D341Med (cell line): ENCODE measurements at regions not wholly inside any gene's neighbourhood (a gene's known extent, or its start where the extent isn't known, plus 50 kb on each side); places are given as distances from the start of the nearest gene placed in this dataset.

Source experiments
- DNase-seq: peaks from one replicate; pipeline ENCODE4 v3.0.0; 2012; ENCODE audit warnings: low spot score

GRCh38 chr6:164917211-164917610 lies 392.2 kb downstream of the C6orf118 start:
- DNase-seq, result no peak

DNA sequence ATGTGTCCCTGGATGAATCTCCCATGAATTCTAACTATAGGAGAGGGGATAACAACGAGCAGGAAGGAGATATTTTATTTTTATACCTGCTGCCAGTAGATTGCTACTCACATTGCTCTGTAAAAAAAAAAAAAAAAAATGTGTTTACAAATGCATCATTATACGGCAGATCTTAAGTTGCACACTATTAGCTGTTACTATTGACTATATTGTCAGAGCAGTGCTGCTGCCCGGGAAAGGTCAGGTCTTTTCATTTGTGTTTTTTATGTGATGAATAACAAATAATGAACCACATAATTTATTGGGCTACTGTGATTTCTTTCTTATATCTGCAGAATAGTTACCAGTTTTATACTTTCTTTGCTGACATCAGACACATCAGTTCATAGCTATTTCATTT lies 393.3 kb downstream of the C6orf118 start:
- DNase-seq, result no peak

DNA sequence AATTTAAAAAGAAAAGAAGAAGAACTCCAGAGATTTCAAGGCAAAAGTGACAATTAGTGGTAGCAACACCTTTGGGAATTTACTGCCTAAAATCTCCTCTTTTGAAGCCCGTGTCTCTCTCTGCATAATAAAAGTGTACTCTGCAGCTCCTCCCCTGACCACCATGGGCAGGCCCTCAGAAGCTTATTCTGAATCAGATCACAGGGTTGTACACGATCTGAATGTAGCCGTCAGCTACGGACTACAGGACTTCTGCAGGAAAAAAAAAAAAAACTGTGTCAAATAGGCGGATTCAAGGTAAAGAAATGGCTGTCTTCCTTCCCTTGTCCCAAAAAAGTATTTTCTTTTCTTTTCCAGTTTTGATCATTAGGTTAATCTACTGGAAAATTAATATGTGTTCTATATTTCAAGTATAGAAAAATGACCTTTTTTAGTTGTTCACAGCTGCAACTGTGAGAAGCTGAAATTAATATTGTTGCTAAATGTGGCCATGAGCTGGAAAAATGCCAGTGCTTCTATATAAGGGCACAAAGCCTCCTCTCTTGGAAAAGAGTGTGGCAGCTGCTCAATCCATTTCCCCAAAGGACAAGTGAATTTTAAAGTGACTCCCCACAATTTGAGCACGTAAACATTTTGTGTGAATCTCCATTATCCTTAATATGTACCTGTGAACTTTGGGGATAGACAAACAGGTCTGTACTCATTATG lies 397.4 kb downstream of the C6orf118 start:
- no peak for DNase-seq

DNA sequence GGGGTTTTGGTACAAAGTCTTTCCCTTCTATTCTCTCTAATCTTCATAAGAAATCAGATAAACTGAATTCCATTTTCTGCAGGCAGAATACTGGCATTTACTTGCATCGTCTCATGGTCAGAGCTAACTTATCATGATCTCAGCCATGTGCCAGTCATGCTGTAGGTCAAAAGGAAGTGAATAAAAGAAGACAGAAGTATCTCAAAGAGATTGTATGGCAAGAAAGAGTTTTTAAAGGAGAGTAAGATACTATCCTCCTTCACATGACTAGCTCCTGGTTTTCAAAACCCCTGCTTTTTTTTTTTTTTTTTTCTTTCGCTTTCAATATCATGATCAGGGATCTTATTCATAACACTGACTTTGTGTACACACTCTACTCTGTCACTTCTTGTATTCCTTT lies 398.3 kb downstream of the C6orf118 start:
- DNase-seq, result no peak

GRCh38 chr6:164906766-164907165 lies 402.6 kb downstream of the C6orf118 start:
- no peak for DNase-seq

DNA sequence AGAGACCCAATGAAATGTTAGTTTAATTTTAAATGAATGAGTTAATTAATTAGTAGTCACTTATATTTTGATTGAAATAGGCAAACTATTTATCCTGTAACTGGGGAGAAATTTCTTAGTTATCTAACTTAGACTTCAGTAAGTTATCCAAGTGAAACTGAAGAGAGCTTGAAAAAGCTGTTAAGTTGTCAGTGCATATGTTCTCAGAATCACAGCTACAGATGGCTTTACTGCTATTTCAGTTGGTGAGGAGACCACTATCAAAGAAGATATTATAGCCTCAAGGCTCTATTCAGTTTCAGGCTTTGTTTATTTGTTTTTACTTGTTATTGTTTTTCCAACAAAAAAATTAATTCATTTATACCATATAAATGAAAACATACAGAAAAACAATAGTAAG lies 404.1 kb downstream of the C6orf118 start:
- no peak for DNase-seq

GRCh38 chr6:164898412-164898811 lies 411.0 kb downstream of the C6orf118 start:
- DNase-seq, result no peak

GRCh38 chr6:164897523-164898235 lies 411.7 kb downstream of the C6orf118 start:
- DNase-seq, result no peak

DNA sequence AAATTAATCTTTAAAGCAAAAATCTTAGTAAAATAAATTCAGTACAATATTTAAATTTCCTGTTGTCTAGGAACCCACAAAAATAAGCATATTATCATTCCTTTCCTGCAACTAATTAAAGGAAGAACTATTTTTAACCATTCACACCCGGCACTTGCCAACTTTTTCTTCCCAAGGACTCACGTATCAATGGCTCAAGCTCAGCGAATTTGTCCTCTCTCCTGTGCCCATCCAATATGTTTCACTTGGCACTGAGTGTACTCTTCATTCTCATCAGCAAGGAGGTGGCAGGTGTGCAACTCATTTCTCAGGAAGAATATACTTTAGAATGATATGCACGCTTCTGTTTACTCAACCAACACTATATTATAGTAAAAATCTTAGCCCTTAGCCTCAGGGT lies 419.4 kb downstream of the C6orf118 start:
- no peak for DNase-seq

GRCh38 chr6:164887660-164888059 lies 421.7 kb downstream of the C6orf118 start:
- DNase-seq, result no peak

DNA sequence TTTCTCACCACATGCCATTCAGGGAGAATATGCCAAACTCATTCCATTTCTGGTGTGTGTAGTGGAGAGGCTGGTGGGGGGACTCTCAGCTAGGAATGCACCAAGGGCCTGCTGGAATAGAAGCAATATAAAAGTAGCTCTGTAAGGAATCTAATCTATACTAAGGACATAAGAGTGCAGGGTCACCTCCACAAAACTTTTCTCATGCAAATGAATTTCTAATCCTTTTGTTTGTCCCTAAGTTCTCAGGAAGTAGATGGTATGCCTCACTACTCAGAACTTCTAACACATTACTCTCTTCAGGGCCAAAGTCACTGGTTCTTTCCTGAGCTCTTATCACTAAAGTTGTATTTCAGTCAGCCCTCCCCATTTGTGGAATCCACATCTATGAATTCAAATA lies 427.2 kb downstream of the C6orf118 start:
- DNase-seq, result no peak

GRCh38 chr6:164871783-164872182 lies 437.6 kb downstream of the C6orf118 start:
- no peak for DNase-seq

DNA sequence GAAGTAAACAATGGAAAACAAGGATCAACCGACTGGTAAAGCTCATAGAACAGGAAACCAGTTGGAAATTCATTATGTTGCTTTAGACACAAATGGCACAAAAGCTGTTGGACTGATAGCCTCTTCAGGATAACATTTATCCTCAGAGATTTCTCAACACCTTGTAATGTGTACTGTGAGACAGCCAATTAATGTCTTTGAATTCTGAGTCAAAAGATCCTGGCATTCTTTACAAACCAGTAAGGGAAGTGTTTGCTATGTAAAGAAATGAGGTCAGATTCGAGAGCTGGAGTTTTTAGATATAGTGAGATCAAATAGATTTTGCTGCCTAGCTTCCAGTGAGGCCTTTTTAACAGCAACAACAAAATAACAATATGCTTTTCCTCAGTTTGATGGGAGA lies 439.2 kb downstream of the C6orf118 start:
- DNase-seq, result no peak

DNA sequence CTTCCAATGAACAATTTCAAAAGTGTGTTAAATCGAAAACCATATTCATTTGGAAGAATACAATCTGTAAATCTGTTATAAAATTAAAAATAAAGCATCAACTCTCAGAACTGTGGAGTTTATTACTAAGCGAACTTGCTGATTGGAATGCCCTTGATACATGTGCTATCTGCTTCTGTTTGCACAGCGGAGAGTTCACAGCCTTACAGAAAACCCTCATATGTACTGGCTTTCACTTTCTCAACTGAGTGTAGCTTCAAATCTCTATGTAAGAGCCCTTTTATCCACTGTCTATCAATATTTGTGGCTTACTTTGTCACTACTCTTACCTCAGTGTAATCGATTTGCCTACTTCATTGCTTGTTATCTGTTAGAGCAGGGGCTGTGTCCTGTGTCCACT lies 447.4 kb downstream of the C6orf118 start:
- no peak for DNase-seq

GRCh38 chr6:164859816-164860215 lies 449.6 kb downstream of the C6orf118 start:
- no peak for DNase-seq

GRCh38 chr6:164856138-164856537 lies 453.3 kb downstream of the C6orf118 start:
- DNase-seq, result no peak

- no peak for DNase-seq
These were observed 454.1 kb downstream of the C6orf118 start for GRCh38 chr6:164855281-164855680.

DNA sequence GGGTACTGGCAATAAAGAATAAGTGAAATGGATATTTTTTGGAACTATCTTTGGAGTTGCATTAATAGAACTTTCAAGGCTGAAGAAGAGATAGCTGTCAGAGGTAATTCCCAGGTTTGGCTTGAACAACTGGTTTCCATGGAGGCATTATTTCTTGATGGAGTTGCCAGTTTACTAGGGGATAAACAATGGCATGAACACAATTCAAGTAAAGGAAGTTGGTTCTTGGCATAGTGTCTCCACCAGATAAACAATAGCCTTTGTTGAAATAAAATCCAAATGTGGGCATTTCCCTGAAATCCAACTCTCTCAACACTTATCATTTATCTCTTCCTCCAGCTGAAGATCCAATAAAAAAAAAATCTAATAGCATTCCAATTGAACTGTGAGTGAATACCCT lies 454.9 kb downstream of the C6orf118 start:
- DNase-seq, result no peak

- DNase-seq, result no peak
These were observed 463.6 kb downstream of the C6orf118 start for GRCh38 chr6:164845773-164846172.

DNA sequence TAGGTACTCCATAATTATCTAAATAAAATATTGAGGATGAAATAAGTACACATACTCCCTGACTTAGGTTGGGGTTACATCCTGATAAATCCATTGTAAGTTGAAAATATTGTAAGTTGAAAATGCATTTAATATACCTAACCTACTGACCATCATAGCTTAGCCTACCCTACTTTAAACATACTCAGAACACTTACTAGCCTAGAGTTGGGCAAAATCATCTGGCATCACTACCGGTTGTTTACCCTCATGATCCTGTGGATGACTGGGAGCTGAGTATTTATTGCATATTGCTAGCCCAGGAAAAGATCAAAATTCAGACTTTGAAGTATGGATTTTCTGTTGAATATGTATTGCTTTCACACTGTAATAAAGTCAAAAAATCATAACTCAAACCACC lies 467.3 kb downstream of the C6orf118 start:
- DNase-seq, result no peak

DNA sequence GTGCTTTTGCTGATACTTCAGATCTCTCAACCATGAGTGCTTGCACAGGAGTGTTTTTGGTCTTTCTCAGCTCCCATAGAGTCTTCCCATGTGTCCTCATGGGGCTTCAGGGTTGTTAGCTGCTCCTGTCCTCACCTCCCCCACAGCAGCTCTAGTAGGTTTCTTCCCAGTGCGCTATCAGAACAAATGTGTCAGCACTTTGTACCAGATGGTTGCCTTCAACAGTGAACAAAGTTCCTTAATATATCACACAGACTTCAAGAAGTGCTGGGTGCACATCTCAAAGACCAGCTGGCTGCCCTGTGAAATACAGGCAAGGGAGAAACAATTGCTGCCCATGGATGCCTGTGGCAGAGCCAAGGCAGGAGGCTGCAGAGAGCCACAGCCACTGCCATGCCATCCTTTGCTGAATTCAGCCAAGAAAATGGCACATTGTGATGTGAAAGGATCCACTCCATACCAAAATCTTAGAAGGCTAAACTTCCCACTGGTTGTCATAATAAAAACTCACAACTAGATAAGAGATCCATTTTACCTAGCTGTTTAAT lies 471.3 kb downstream of the C6orf118 start:
- no peak for DNase-seq

DNA sequence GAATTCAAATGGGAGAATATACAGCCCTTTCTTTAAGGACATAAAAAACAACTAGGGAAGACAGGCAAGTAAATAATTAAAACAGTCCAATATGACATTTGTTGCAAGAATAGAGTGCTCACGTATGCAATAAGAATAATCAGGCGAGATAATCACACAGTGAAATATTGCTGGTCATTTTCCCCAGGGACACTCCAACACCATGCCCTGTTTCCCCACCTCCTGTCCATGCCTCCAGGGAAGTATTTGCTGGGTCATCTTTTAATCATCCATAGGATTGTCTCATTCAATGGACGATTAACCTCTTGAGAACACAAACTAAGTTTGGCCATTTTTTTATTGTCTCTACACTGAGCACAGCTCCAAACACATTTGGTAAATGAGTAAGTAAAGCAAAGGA lies 472.9 kb downstream of the C6orf118 start:
- DNase-seq, result no peak

DNA sequence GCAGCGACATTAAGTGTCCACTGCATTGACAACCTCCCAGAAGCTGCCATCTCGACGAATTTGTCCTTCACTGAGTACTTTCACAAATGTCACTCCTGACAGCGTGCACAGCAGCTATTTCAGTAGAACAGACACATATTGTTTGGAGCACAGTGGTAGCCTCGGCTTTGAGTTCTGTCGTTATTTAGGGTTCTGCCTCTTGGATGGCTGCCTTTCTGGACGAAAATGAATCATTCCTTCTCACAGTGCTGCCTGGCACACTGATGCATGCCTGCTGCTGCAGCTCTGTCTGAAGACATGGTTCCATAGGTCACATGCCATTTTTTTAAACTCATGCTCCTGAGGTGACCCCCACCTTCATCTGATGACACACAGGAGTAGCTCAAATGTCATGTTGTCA lies 477.0 kb downstream of the C6orf118 start:
- DNase-seq, result no peak

DNA sequence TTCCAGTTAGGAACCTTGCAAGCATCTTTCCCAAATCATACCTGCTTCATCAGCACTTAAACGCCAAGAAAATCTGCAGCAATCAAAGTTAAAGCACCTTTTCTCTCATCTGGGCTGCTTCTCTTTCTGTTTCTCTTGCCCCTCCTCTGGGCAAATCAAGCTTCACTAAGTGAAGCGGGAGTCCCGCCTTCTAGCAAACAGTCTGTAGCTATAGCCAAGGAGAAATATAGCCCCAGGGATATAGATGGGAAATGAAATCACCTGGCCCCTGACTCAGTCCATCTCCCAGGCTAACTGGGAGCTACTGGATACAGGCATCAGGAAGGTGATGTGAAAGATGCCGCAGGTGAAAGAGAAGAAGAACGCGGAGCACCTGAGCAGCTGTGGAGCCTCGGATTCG lies 481.9 kb downstream of the C6orf118 start:
- DNase-seq, result no peak
